K562 (cell line): ENCODE measurements at regions not wholly inside any gene's neighbourhood (a gene's known extent, or its start where the extent isn't known, plus 50 kb on each side); places are given as distances from the start of the nearest gene placed in this dataset.

Source experiments
- CTCF ChIP-seq, 3 experiments: IDR thresholded peaks in 2 of 3; conservative IDR thresholded peaks in 1 of 3; 2 replicates each; pipeline ENCODE4 v1.5.1; 2011 to 2012; ENCODE audit warnings: low read length in 3 of 3, mild to moderate bottlenecking in 3 of 3, control low read depth in 2 of 3, improper control_type of control experiment in 1 of 3, inconsistent platforms in 1 of 3, low read depth in 1 of 3, mixed read lengths in 1 of 3, moderate library complexity in 1 of 3; ENCODE audit not compliant: insufficient read depth in 2 of 3
- ELF1 ChIP-seq: fragments of 200-800 bp; sonication (Bioruptor generic); IDR thresholded peaks from 2 replicates; pipeline ENCODE4 v1.6.1; 2016; ENCODE audit warnings: missing genetic modification characterization, missing compliant biosample characterization
- KLF10 ChIP-seq: fragments of 250-450 bp; sonication (Bioruptor Pico); IDR thresholded peaks from 2 replicates; pipeline ENCODE4 v1.6.1; 2021; ENCODE audit warnings: matching md5 sums
- POLR2H ChIP-seq: IDR thresholded peaks from 2 replicates; pipeline ENCODE4 v1.6.1; 2016; ENCODE audit warnings: missing genetic modification characterization, low read depth, mild to moderate bottlenecking, control low read depth, missing compliant biosample characterization, moderate library complexity
- RBBP5 ChIP-seq: fragments of 200-600 bp; sonication (generic); IDR thresholded peaks from 2 replicates; pipeline ENCODE4 v1.6.1; 2012; ENCODE audit warnings: borderline replicate concordance, mild to moderate bottlenecking, low read length, control low read depth, inconsistent platforms; ENCODE audit not compliant: insufficient read depth, poor library complexity, severe bottlenecking
- SREBF2 ChIP-seq: sonication (generic); formaldehyde crosslinking; IDR thresholded peaks from 2 replicates; pipeline ENCODE4 v1.4.0; 2020; ENCODE audit warnings: mild to moderate bottlenecking, missing genetic modification reagents
- TRIM28 ChIP-seq: fragments of 450-650 bp; IDR thresholded peaks from 2 replicates; pipeline ENCODE4 v1.6.1; 2017
- YY1 ChIP-seq, 3 experiments: IDR thresholded peaks; 2 replicates each; pipeline ENCODE4 v1.6.1; 2011; ENCODE audit warnings: low read length in 2 of 3, mild to moderate bottlenecking in 2 of 3, moderate library complexity in 2 of 3, borderline replicate concordance in 1 of 3, control low read depth in 1 of 3, low read depth in 1 of 3; ENCODE audit not compliant: insufficient read depth in 3 of 3, insufficient replicate concordance in 2 of 3, control insufficient read depth in 1 of 3, insufficient read length in 1 of 3; ENCODE audit errors: extremely low read depth in 1 of 3
- TF ChIP-seq, protein P1 (sequence below): fragments of 200-800 bp; sonication (Bioruptor generic); IDR thresholded peaks from 2 replicates; pipeline ENCODE4 v1.6.1; 2016; ENCODE audit warnings: missing genetic modification characterization, missing compliant biosample characterization

GRCh38 chrX:9324676-9325075 lies 140.2 kb upstream of the TBL1X start:
- TF ChIP-seq RBBP5 (no peak), POLR2H (tag) (no peak), ELF1 (no peak), KLF10 (CRISPR knock-in tag) (no peak), YY1 (IDR thresholded peaks at IDR 0.05; ENCODE audit: borderline replicate concordance in 1 of 3, control insufficient read depth in 1 of 3, extremely low read depth in 1 of 3, insufficient read depth in 3 of 3, insufficient read length in 1 of 3, insufficient replicate concordance in 2 of 3, low read depth in 1 of 3, low read length in 2 of 3) (no peak), CTCF (IDR thresholded peaks at IDR 0.05 in 2 of 3, conservative IDR thresholded peaks at IDR 0.05 in 1 of 3; ENCODE audit: insufficient read depth in 2 of 3, low read depth in 1 of 3, low read length in 3 of 3) (no peak), TRIM28 (no peak), SREBF2 (CRISPR knock-in tag) (no peak)
- TF ChIP-seq, protein P1, sequence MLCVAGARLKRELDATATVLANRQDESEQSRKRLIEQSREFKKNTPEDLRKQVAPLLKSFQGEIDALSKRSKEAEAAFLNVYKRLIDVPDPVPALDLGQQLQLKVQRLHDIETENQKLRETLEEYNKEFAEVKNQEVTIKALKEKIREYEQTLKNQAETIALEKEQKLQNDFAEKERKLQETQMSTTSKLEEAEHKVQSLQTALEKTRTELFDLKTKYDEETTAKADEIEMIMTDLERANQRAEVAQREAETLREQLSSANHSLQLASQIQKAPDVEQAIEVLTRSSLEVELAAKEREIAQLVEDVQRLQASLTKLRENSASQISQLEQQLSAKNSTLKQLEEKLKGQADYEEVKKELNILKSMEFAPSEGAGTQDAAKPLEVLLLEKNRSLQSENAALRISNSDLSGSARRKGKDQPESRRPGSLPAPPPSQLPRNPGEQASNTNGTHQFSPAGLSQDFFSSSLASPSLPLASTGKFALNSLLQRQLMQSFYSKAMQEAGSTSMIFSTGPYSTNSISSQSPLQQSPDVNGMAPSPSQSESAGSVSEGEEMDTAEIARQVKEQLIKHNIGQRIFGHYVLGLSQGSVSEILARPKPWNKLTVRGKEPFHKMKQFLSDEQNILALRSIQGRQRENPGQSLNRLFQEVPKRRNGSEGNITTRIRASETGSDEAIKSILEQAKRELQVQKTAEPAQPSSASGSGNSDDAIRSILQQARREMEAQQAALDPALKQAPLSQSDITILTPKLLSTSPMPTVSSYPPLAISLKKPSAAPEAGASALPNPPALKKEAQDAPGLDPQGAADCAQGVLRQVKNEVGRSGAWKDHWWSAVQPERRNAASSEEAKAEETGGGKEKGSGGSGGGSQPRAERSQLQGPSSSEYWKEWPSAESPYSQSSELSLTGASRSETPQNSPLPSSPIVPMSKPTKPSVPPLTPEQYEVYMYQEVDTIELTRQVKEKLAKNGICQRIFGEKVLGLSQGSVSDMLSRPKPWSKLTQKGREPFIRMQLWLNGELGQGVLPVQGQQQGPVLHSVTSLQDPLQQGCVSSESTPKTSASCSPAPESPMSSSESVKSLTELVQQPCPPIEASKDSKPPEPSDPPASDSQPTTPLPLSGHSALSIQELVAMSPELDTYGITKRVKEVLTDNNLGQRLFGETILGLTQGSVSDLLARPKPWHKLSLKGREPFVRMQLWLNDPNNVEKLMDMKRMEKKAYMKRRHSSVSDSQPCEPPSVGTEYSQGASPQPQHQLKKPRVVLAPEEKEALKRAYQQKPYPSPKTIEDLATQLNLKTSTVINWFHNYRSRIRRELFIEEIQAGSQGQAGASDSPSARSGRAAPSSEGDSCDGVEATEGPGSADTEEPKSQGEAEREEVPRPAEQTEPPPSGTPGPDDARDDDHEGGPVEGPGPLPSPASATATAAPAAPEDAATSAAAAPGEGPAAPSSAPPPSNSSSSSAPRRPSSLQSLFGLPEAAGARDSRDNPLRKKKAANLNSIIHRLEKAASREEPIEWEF (CRISPR knock-in tag), result no peak
